IMR-90 (cell line): ENCODE measurements at regions not wholly inside any gene's neighbourhood (a gene's known extent, or its start where the extent isn't known, plus 50 kb on each side); places are given as distances from the start of the nearest gene placed in this dataset.

Experiments
- ATAC-seq: fragments of 200-7000 bp; cut with Tn5 transposase; 2 replicates; pipeline ENCODE4 v1.9.1; 2020; ENCODE audit warnings: low read depth, mild to moderate bottlenecking, moderate library complexity
- BruUV-seq: library from RNA; stranded (reverse); fragments of 400-500 nt; replicated peaks from 2 replicates; lab custom pipeline; 2021; lab: Mats Ljungman, UMichigan
- CTCF ChIA-PET: fragments of 300-600 bp; formaldehyde crosslinking; extraction: SDS; loops from one replicate; lab custom pipeline; 2021; ENCODE audit warnings: antibody characterized with exemption; lab: Yijun Ruan, JAX
- POLR2A ChIA-PET: fragments of 300-600 bp; sonication (Branson Sonifier 250); formaldehyde crosslinking; loops from one replicate; lab custom pipeline; 2022; ENCODE audit warnings: antibody characterized with exemption; ENCODE audit not compliant: unreplicated experiment; lab: Charles Lee
- DNase-seq: peaks from one replicate; pipeline ENCODE4 v3.0.0; 2013
- H2AFZ ChIP-seq: replicated peaks from 2 replicates; pipeline ENCODE3; 2013; ENCODE audit warnings: low read length, mild to moderate bottlenecking; ENCODE audit not compliant: poor library complexity
- H2AK5ac ChIP-seq: 2 replicates; pipeline ENCODE4 v1.6.1; 2013; ENCODE audit warnings: low read depth, low read length, inconsistent platforms
- H2AK9ac ChIP-seq: replicated peaks from 2 replicates; pipeline ENCODE3; 2013; ENCODE audit warnings: mild to moderate bottlenecking, low read depth, low read length, moderate library complexity; ENCODE audit not compliant: poor library complexity
- H2BK120ac ChIP-seq: 2 replicates; pipeline ENCODE4 v1.6.1; 2013; ENCODE audit warnings: low read depth, low read length, inconsistent platforms
- H2BK15ac ChIP-seq: 3 replicates; pipeline ENCODE4 v1.6.1; 2013; ENCODE audit warnings: low read depth, low read length, inconsistent platforms
- H2BK20ac ChIP-seq: 2 replicates; pipeline ENCODE4 v1.6.1; 2013; ENCODE audit warnings: low read depth, mild to moderate bottlenecking, inconsistent platforms, low read length, moderate library complexity
- H2BK5ac ChIP-seq: 2 replicates; pipeline ENCODE4 v1.6.1; 2013; ENCODE audit warnings: mild to moderate bottlenecking, low read depth, low read length, inconsistent platforms; ENCODE audit not compliant: poor library complexity, severe bottlenecking
- H3K14ac ChIP-seq: replicated peaks from 2 replicates; pipeline ENCODE4 v1.6.1; 2013; ENCODE audit warnings: low read depth, low read length, inconsistent platforms
- H3K18ac ChIP-seq: 2 replicates; pipeline ENCODE4 v1.6.1; 2013; ENCODE audit warnings: low read depth, low read length, control low read depth
- H3K23ac ChIP-seq: 2 replicates; pipeline ENCODE4 v1.6.1; 2013; ENCODE audit warnings: low read depth, low read length, inconsistent platforms
- H3K27ac ChIP-seq: 2 replicates; pipeline ENCODE4 v1.5.1; 2013; ENCODE audit warnings: mild to moderate bottlenecking, control low read depth, low read length; ENCODE audit not compliant: insufficient read depth
- H3K27me3 ChIP-seq: 2 replicates; pipeline ENCODE4 v1.6.1; 2013; ENCODE audit warnings: low read length; ENCODE audit not compliant: control insufficient read depth, insufficient read depth
- H3K36me3 ChIP-seq: 2 replicates; pipeline ENCODE4 v1.6.1; 2013; ENCODE audit warnings: low read length, mixed read lengths; ENCODE audit not compliant: control insufficient read depth, insufficient read depth
- H3K4ac ChIP-seq: 2 replicates; pipeline ENCODE4 v1.6.1; 2013; ENCODE audit warnings: low read depth, low read length, inconsistent platforms
- H3K4me1 ChIP-seq: 2 replicates; pipeline ENCODE4 v1.6.1; 2013; ENCODE audit warnings: low read length, mixed read lengths; ENCODE audit not compliant: control insufficient read depth, insufficient read depth
- H3K4me2 ChIP-seq: 2 replicates; pipeline ENCODE4 v1.6.1; 2013; ENCODE audit warnings: low read depth, mild to moderate bottlenecking, control low read depth, low read length, moderate library complexity
- H3K4me3 ChIP-seq: 2 replicates; pipeline ENCODE4 v1.5.1; 2013; ENCODE audit warnings: low read depth, mild to moderate bottlenecking, control low read depth, low read length, moderate library complexity; ENCODE audit not compliant: insufficient read depth
- H3K56ac ChIP-seq: 2 replicates; pipeline ENCODE4 v1.6.1; 2013; ENCODE audit warnings: low read length, inconsistent platforms; ENCODE audit not compliant: insufficient read depth; ENCODE audit errors: extremely low read depth
- H3K79me1 ChIP-seq, 2 experiments: 2 replicates each; pipeline ENCODE4 v1.6.1; 2013; ENCODE audit warnings: low read length in 2 of 2, inconsistent platforms in 1 of 2, low read depth in 1 of 2
- H3K9ac ChIP-seq: 2 replicates; pipeline ENCODE4 v1.6.1; 2013; ENCODE audit warnings: low read depth, low read length, control low read depth
- H3K9me1 ChIP-seq: 2 replicates; pipeline ENCODE4 v1.6.1; 2013; ENCODE audit warnings: low read length, inconsistent platforms; ENCODE audit not compliant: insufficient read depth
- H3K9me3 ChIP-seq: 2 replicates; pipeline ENCODE4 v1.6.1; 2013; ENCODE audit warnings: low read length; ENCODE audit not compliant: control insufficient read depth, insufficient read depth
- H4K20me1 ChIP-seq: 2 replicates; pipeline ENCODE4 v1.6.1; 2013; ENCODE audit warnings: low read length, inconsistent platforms; ENCODE audit not compliant: insufficient read depth
- H4K5ac ChIP-seq: 2 replicates; pipeline ENCODE4 v1.6.1; 2013; ENCODE audit warnings: mild to moderate bottlenecking, low read depth, low read length, control low read depth
- H4K8ac ChIP-seq, 2 experiments: 2 replicates each; pipeline ENCODE4 v1.6.1; 2013; ENCODE audit warnings: low read depth in 2 of 2, low read length in 2 of 2, control low read depth in 1 of 2, inconsistent platforms in 1 of 2
- H4K91ac ChIP-seq: 2 replicates; pipeline ENCODE4 v1.6.1; 2013; ENCODE audit warnings: low read depth, low read length, inconsistent platforms; ENCODE audit not compliant: insufficient read depth
- BHLHE40 ChIP-seq: fragments of 150-350 bp; IDR thresholded peaks from 2 replicates; pipeline ENCODE4 v1.6.1; 2016; ENCODE audit warnings: mild to moderate bottlenecking, low read depth, low read length
- CEBPB ChIP-seq: IDR thresholded peaks from 2 replicates; pipeline ENCODE4 v1.6.1; 2012; ENCODE audit warnings: low read depth, low read length, improper control_type of control experiment
- CHD1 ChIP-seq: IDR thresholded peaks from 2 replicates; pipeline ENCODE4 v1.6.1; 2012; ENCODE audit warnings: low read depth, low read length, improper control_type of control experiment
- ELK1 ChIP-seq: fragments of 150-350 bp; IDR thresholded peaks from 2 replicates; pipeline ENCODE4 v1.6.1; 2016; ENCODE audit warnings: low read depth, mild to moderate bottlenecking, low read length, moderate library complexity, borderline replicate concordance
- FOS ChIP-seq: fragments of 150-350 bp; IDR thresholded peaks from 2 replicates; pipeline ENCODE4 v1.6.1; 2016; ENCODE audit warnings: low read depth, low read length
- MAFK ChIP-seq: IDR thresholded peaks from 2 replicates; pipeline ENCODE4 v1.6.1; 2012; ENCODE audit warnings: low read depth, low read length, improper control_type of control experiment
- MAZ ChIP-seq: IDR thresholded peaks from 2 replicates; pipeline ENCODE4 v1.6.1; 2012; ENCODE audit warnings: low read depth, mild to moderate bottlenecking, low read length, improper control_type of control experiment, moderate library complexity, borderline replicate concordance
- MXI1 ChIP-seq: IDR thresholded peaks from 2 replicates; pipeline ENCODE4 v1.6.1; 2012; ENCODE audit warnings: low read depth, mild to moderate bottlenecking, low read length, moderate library complexity, borderline replicate concordance
- NFE2L2 ChIP-seq: fragments of 150-350 bp; IDR thresholded peaks from 2 replicates; pipeline ENCODE4 v1.6.1; 2016; ENCODE audit warnings: low read depth, mild to moderate bottlenecking, low read length
- POLR2A ChIP-seq: IDR thresholded peaks from 2 replicates; pipeline ENCODE4 v1.6.1; 2012; ENCODE audit warnings: mild to moderate bottlenecking, low read depth, low read length
- RAD21 ChIP-seq: IDR thresholded peaks from 2 replicates; pipeline ENCODE4 v1.6.1; 2012; ENCODE audit warnings: low read length, improper control_type of control experiment
- RCOR1 ChIP-seq: IDR thresholded peaks from 2 replicates; pipeline ENCODE4 v1.6.1; 2012; ENCODE audit warnings: mild to moderate bottlenecking, low read length, improper control_type of control experiment; ENCODE audit not compliant: insufficient replicate concordance
- RFX5 ChIP-seq: IDR thresholded peaks from 2 replicates; pipeline ENCODE4 v1.8.0; 2012; ENCODE audit warnings: low read depth, mild to moderate bottlenecking, low read length, moderate library complexity
- SMC3 ChIP-seq: fragments of 150-350 bp; IDR thresholded peaks from 2 replicates; pipeline ENCODE4 v1.6.1; 2016; ENCODE audit warnings: low read depth, mild to moderate bottlenecking, antibody characterized with exemption, low read length, moderate library complexity
- dilution Hi-C: fragments of 300-500 bp; cut with HindIII; formaldehyde crosslinking; loops from one replicate; pipeline ENCODE4 v1.14.3; 2018; ENCODE audit warnings: low sequenced_read_pairs; ENCODE audit not compliant: unreplicated experiment
- in situ Hi-C: fragments of 300-500 bp; cut with MboI; formaldehyde crosslinking; loops from 3 replicates; pipeline ENCODE4 v1.14.3; 2019; ENCODE audit warnings: low sequenced_read_pairs, inconsistent platforms, mixed read lengths
- intact Hi-C: fragments of 100-400 bp; cut with micrococcal nuclease; formaldehyde crosslinking; loops from 2 replicates; pipeline ENCODE4 v1.10.0; 2022
- TF ChIP-seq, protein P1 (sequence below): conservative IDR thresholded peaks from 2 replicates; pipeline ENCODE4 v1.5.1; 2012; ENCODE audit warnings: mild to moderate bottlenecking, low read depth, low read length, improper control_type of control experiment
- TF ChIP-seq, protein P2 (sequence below): fragments of 150-350 bp; IDR thresholded peaks from 2 replicates; pipeline ENCODE4 v1.6.1; 2017; ENCODE audit warnings: mild to moderate bottlenecking, antibody characterized with exemption, low read length, low read depth

DNA sequence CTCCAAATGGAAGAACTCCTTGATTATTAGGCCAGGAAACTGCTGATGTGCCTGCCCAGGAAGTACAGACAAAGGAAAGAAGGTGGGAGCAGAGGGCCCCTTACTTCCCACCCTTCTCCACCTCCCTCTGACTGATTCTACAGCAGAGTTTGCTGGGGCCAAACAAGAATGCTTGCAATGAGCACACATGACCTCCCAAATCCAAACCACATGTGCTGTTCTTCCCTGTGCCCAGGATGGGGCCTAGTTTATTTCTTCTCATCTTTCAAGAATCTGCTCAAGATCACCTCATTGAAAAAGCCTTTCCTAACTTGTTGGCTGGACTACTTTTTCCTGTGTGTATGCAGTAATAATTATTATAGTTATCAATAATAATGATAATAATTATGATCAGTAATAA lies 286.1 kb downstream of the RAB38 start:
- no peak overlapping the region for H3K27ac ChIP-seq
- H3K23ac ChIP-seq: no peak overlapping the region
- no peak overlapping the region for H4K91ac ChIP-seq
- no peak overlapping the region for H3K14ac ChIP-seq
- POLR2A ChIA-PET: no interaction called here
- H3K9ac ChIP-seq: no peak overlapping the region
- H3K56ac ChIP-seq: no peak overlapping the region
- H2BK15ac ChIP-seq: no peak overlapping the region
- H3K9me3 ChIP-seq: no peaks in the 10 kb centered on the region
- no peaks in the 10 kb centered on the region for H3K36me3 ChIP-seq
- no peak overlapping the region for H2AK9ac ChIP-seq
- DNase-seq (no peak), ATAC-seq (no peak)
- in situ Hi-C loops (no loop called here), intact Hi-C loops (no loop called here), dilution Hi-C loops (no loop called here)
- CTCF ChIA-PET: interaction anchor here (0.9 to 1.6 kb wide), 2 partner anchors 13 to 16 kb away, joined by 3 to 4 read pairs; no protein-coding TSS in a partner anchor
- H4K20me1 ChIP-seq: no peaks in the 10 kb centered on the region
- no peak overlapping the region for H3K4me3 ChIP-seq
- H3K4me2 ChIP-seq: no peak overlapping the region
- no peak overlapping the region for H2AFZ ChIP-seq
- H2BK120ac ChIP-seq: no peak overlapping the region
- no peak overlapping the region for H4K8ac ChIP-seq
- no peaks in the 10 kb centered on the region for H3K9me1 ChIP-seq
- H3K4me1 ChIP-seq: no peaks in the 10 kb centered on the region
- H4K5ac ChIP-seq: no peak overlapping the region
- no peak overlapping the region for H3K4ac ChIP-seq
- no TSS peak for BruUV-seq
- no peak overlapping the region for H3K18ac ChIP-seq
- no peak overlapping the region for H2BK20ac ChIP-seq
- H3K27me3 ChIP-seq: no peaks in the 10 kb centered on the region
- TF ChIP-seq ELK1 (no peak), MAZ (no peak), RCOR1 (no peak), RFX5 (no peak), FOS (no peak), BHLHE40 (no peak), MAFK (no peak), CHD1 (no peak), SMC3 (no peak), NFE2L2 (no peak), POLR2A (no peak), RAD21 (no peak), MXI1 (no peak), CEBPB (no peak)
- TF ChIP-seq, protein P1, sequence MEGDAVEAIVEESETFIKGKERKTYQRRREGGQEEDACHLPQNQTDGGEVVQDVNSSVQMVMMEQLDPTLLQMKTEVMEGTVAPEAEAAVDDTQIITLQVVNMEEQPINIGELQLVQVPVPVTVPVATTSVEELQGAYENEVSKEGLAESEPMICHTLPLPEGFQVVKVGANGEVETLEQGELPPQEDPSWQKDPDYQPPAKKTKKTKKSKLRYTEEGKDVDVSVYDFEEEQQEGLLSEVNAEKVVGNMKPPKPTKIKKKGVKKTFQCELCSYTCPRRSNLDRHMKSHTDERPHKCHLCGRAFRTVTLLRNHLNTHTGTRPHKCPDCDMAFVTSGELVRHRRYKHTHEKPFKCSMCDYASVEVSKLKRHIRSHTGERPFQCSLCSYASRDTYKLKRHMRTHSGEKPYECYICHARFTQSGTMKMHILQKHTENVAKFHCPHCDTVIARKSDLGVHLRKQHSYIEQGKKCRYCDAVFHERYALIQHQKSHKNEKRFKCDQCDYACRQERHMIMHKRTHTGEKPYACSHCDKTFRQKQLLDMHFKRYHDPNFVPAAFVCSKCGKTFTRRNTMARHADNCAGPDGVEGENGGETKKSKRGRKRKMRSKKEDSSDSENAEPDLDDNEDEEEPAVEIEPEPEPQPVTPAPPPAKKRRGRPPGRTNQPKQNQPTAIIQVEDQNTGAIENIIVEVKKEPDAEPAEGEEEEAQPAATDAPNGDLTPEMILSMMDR: no peak
- TF ChIP-seq, protein P2, sequence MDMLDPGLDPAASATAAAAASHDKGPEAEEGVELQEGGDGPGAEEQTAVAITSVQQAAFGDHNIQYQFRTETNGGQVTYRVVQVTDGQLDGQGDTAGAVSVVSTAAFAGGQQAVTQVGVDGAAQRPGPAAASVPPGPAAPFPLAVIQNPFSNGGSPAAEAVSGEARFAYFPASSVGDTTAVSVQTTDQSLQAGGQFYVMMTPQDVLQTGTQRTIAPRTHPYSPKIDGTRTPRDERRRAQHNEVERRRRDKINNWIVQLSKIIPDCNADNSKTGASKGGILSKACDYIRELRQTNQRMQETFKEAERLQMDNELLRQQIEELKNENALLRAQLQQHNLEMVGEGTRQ: no peak
- no peak overlapping the region for H2AK5ac ChIP-seq
- H2BK5ac ChIP-seq: no peak overlapping the region
- no peaks in the 10 kb centered on the region for H3K79me1 ChIP-seq
